UCSD-AML1 (cell line): ENCODE measurements at regions not wholly inside any gene's neighbourhood (a gene's known extent, or its start where the extent isn't known, plus 50 kb on each side); places are given as distances from the start of the nearest gene placed in this dataset.

Experiments
- DNase-seq: peaks from one replicate; lab custom pipeline; 2025; ENCODE audit not compliant: unreplicated experiment; lab: John Stamatoyannopoulos, UW

GRCh38 chr6:109295774-109296156 is 86.5 kb downstream of the CD164 start:
- no peak for DNase-seq

- no peak for DNase-seq
These were observed 87.0 kb downstream of the CD164 start for GRCh38 chr6:109295109-109295773.

- DNase-seq: no peak
These were observed 89.2 kb downstream of the CD164 start for GRCh38 chr6:109292983-109293586.

GRCh38 chr6:109292420-109292819 is 89.8 kb downstream of the CD164 start:
- no peak for DNase-seq

GRCh38 chr6:109291902-109292301 is 90.4 kb downstream of the CD164 start:
- DNase-seq: no peak

- no peak for DNase-seq
These were observed 91.9 kb downstream of the CD164 start for GRCh38 chr6:109290143-109290931.

GRCh38 chr6:109285366-109285765 is 96.9 kb downstream of the CD164 start:
- no peak for DNase-seq

- DNase-seq: no peak
These were observed 97.6 kb downstream of the CD164 start for GRCh38 chr6:109284675-109285074.

- no peak for DNase-seq
These were observed 99.5 kb downstream of the CD164 start for GRCh38 chr6:109282756-109283155.

- DNase-seq: no peak
These were observed 102.6 kb downstream of the CD164 start for GRCh38 chr6:109279628-109280027.

GRCh38 chr6:109271622-109272021 is 110.6 kb downstream of the CD164 start:
- DNase-seq: no peak

- no peak for DNase-seq
These were observed 112.2 kb downstream of the CD164 start for GRCh38 chr6:109269953-109270517.

- no peak for DNase-seq
These were observed 113.2 kb downstream of the CD164 start for GRCh38 chr6:109269057-109269456.

- DNase-seq: no peak
These were observed 116.7 kb downstream of the CD164 start for GRCh38 chr6:109265530-109265929.

- no peak for DNase-seq
These were observed 118.2 kb downstream of the CD164 start for GRCh38 chr6:109263873-109264700.

GRCh38 chr6:109262261-109262660 is 120.0 kb downstream of the CD164 start:
- no peak for DNase-seq

- DNase-seq: no peak
These were observed 120.5 kb downstream of the CD164 start for GRCh38 chr6:109261811-109262210.

- no peak for DNase-seq
These were observed 121.6 kb downstream of the CD164 start for GRCh38 chr6:109260701-109261100.

GRCh38 chr6:109260126-109260525 is 122.1 kb downstream of the CD164 start:
- DNase-seq: no peak

- no peak for DNase-seq
These were observed 124.1 kb downstream of the CD164 start for GRCh38 chr6:109258129-109258528.

GRCh38 chr6:109257494-109257893 is 124.8 kb downstream of the CD164 start:
- DNase-seq: no peak
